ENCODE measurements at regions not wholly inside any gene's neighbourhood (a gene's known extent, or its start where the extent isn't known, plus 50 kb on each side); places are given as distances from the start of the nearest gene placed in this dataset.

- Histone ChIP-seq H4K20me1 (ENCODE audit: control insufficient read depth, insufficient read depth, insufficient read length) (no peaks in the 10 kb centered on the region), H2BK5ac (ENCODE audit: insufficient read length, low read length) (no peak overlapping the region), H3K4ac (ENCODE audit: low read depth, low read length) (no peak overlapping the region), H2AFZ (ENCODE audit: low read length) (no peak overlapping the region), H2BK12ac (ENCODE audit: insufficient read length, low read depth, low read length) (no peak overlapping the region), H3K9ac (ENCODE audit: extremely low read depth, insufficient read length, low read length) (no peak overlapping the region), H3K14ac (ENCODE audit: insufficient read depth, low read length) (no peak overlapping the region), H3K23ac (ENCODE audit: insufficient read length, low read depth, low read length) (no peak overlapping the region), H3K79me1 (ENCODE audit: insufficient read depth, low read depth, low read length, poor library complexity, severe bottlenecking) (no peaks in the 10 kb centered on the region), H3K9me3 (ENCODE audit: control insufficient read depth, low read depth, low read length) (no peaks in the 10 kb centered on the region), H4K5ac (ENCODE audit: insufficient read length, low read depth, low read length) (no peak overlapping the region), H4K8ac (replicated peaks; ENCODE audit: insufficient read length, low read depth, low read length) (no peak overlapping the region), H2AK5ac (ENCODE audit: insufficient read length, low read length) (no peak overlapping the region), H2BK120ac (ENCODE audit: low read depth, low read length, poor library complexity, severe bottlenecking) (no peak overlapping the region), H3K4me1 (ENCODE audit: insufficient read depth, low read length) (no peaks in the 10 kb centered on the region), H3K27me3 (ENCODE audit: insufficient read depth, low read length) (no peaks in the 10 kb centered on the region), H2BK20ac (ENCODE audit: low read depth, low read length, poor library complexity, severe bottlenecking) (no peak overlapping the region), H3K79me2 (ENCODE audit: insufficient read depth, low read length) (no peaks in the 10 kb centered on the region), H3T11ph (ENCODE audit: low read length) (no peak overlapping the region), H2BK15ac (ENCODE audit: low read depth, low read length) (no peak overlapping the region), H3K18ac (ENCODE audit: insufficient read length, low read depth, low read length) (no peak overlapping the region), H4K91ac (ENCODE audit: insufficient read length, low read depth, low read length) (no peak overlapping the region), H3K27ac (ENCODE audit: insufficient read length, low read depth, low read length) (no peak overlapping the region), H3K4me2 (ENCODE audit: insufficient read depth, insufficient read length, low read length) (no peak overlapping the region), H3K56ac (ENCODE audit: insufficient read length, low read depth, low read length) (no peak overlapping the region), H3K23me2 (ENCODE audit: insufficient read length, low read depth, low read length, poor library complexity, severe bottlenecking) (no peaks in the 10 kb centered on the region)
- TF ChIP-seq CTCF (conservative IDR thresholded peaks at IDR 0.05), result no peak
- no peak for DNase-seq
- WGBS (ENCODE audit: extremely low coverage, insufficient read length, low lambda C conversion rate), result no CpG with 5 or more reads among the region's 4 CpGs
- H3K4me1 Mint-ChIP-seq, result no peaks in the 10 kb centered on the region
- no peaks in the 10 kb centered on the region for H3K27me3 Mint-ChIP-seq (ENCODE audit: low read depth)
- no peak overlapping the region for H3K27ac Mint-ChIP-seq
- H3K4me3 Mint-ChIP-seq, result no peak overlapping the region
- H3K36me3 Mint-ChIP-seq (ENCODE audit: insufficient read depth in 1 of 3, low read depth in 3 of 3), result no peaks in the 10 kb centered on the region
- peaks cover 0 to 4% of the 10 kb centered on the region in 2 experiments; a peak in 1 of 5 replicates for H3K9me3 Mint-ChIP-seq
These were observed 565.3 kb upstream of the SGO1 start for GRCh38 chr3:20751296-20751695.

Measured in H9 (cell line).